HG03342 (cell line): ENCODE measurements at regions not wholly inside any gene's neighbourhood (a gene's known extent, or its start where the extent isn't known, plus 50 kb on each side); places are given as distances from the start of the nearest gene placed in this dataset.

Experiments used
- ATAC-seq: cut with Tn5 transposase; IDR thresholded peaks from one replicate; pipeline ENCODE4 v1.9.1; 2021; ENCODE audit warnings: mild to moderate bottlenecking, moderate library complexity; ENCODE audit not compliant: unreplicated experiment

- no peak for ATAC-seq
Observed at GRCh38 chr18:79625924-79626561, 53.6 kb upstream of the CTDP1 start.

DNA sequence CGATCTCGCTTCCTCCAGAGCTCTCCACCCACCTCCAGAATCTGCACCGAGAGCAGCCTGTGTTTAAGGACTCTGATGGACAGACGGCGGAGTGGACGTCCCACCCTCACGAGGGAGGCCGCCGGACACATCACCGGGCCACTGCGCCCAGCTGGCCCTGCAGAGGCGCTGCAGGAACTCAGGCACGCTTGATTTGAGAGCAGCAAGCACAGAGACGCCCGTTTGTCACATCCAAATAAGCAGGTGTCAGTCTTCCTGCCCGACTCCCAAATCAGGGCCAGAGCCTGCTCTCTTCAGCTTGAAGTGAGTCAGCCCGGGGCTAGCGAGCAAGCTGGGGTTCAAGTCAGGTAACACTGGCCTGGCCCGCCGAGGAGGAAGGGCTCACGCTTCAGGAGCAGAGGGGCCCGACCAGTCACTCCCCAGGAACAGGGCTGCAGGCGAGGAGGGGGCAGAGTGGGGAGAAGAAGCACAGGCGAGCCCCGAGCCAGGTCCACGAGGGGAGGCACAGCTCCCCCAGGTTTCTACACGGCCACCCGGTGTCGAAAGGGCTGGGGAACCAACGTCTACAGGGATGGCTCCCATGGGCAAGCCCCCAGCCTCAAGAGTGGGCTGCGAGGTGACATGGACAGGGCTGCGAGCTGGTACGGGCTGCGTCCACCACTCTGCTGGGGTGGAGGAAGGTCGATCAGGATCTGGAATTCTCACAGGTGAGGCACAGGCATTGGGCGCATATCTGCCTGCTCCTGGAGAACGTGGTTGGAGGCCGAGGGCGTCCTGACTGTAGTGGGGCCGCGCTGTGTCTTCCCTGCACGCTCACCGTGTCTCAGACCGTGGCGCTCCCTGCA, 52.5 kb upstream of the CTDP1 start:
- no peak for ATAC-seq

GRCh38 chr18:79627750-79628294, 51.8 kb upstream of the CTDP1 start:
- no peak for ATAC-seq

- ATAC-seq, result no peak
Observed at GRCh38 chr18:79628416-79629248, 51.0 kb upstream of the CTDP1 start.

- ATAC-seq, result no peak
Observed at GRCh38 chr18:79629249-79629558, 50.4 kb upstream of the CTDP1 start.

DNA sequence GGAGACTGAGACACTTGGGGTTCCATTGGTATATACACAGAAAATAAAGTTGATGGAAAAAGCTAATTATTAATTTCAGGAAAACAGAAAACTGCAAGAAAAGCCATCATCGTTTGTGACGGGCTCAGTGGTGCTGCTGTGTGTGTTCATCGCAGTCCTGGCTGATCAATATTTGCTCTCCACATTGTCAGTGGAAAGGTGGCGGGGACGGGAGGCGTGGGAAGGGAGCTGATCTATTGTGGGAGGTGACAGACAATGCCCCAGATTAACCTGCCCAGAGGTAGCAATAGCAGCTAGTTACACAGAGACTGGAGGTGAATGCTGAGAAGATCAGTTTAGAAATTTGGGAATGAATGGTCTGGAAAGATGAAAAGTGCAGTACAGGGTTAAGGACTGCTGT, 50.0 kb upstream of the CTDP1 start:
- ATAC-seq, result no peak
